GM20431 (cell line): ENCODE measurements at regions not wholly inside any gene's neighbourhood (a gene's known extent, or its start where the extent isn't known, plus 50 kb on each side); places are given as distances from the start of the nearest gene placed in this dataset.

Source experiments
- in situ Hi-C: fragments of 300-500 bp; cut with MseI, MboI; formaldehyde crosslinking; loops from one replicate; pipeline ENCODE4 v1.15.0; 2020; ENCODE audit warnings: low sequenced_read_pairs; ENCODE audit not compliant: unreplicated experiment

- in situ Hi-C loops = no loop called here
Observed at GRCh38 chr12:92008345-92008744, 137.3 kb downstream of the BTG1 start.

GRCh38 chr12:92007787-92008186, 137.9 kb downstream of the BTG1 start:
- in situ Hi-C loops = no loop called here

- in situ Hi-C loops = no loop called here
Observed at GRCh38 chr12:92003701-92004100, 141.9 kb downstream of the BTG1 start.

GRCh38 chr12:92002673-92003382, 142.8 kb downstream of the BTG1 start:
- in situ Hi-C loops = no loop called here

- in situ Hi-C loops = no loop called here
Observed at GRCh38 chr12:92002195-92002649, 143.4 kb downstream of the BTG1 start.

GRCh38 chr12:92000597-92000996, 145.0 kb downstream of the BTG1 start:
- in situ Hi-C loops = no loop called here

- in situ Hi-C loops = no loop called here
Observed at GRCh38 chr12:91999823-92000222, 145.8 kb downstream of the BTG1 start.

GRCh38 chr12:91998316-91998715, 147.3 kb downstream of the BTG1 start:
- in situ Hi-C loops = no loop called here

- in situ Hi-C loops = no loop called here
Observed at GRCh38 chr12:91994208-91994797, 151.3 kb downstream of the BTG1 start.

GRCh38 chr12:91993287-91994017, 152.2 kb downstream of the BTG1 start:
- in situ Hi-C loops = no loop called here

GRCh38 chr12:91991399-91992187, 154.1 kb downstream of the BTG1 start:
- in situ Hi-C loops = no loop called here

- in situ Hi-C loops = no loop called here
Observed at GRCh38 chr12:91990525-91990924, 155.1 kb downstream of the BTG1 start.

- in situ Hi-C loops = no loop called here
Observed at GRCh38 chr12:91989143-91989542, 156.5 kb downstream of the BTG1 start.

GRCh38 chr12:91988086-91988923, 157.3 kb downstream of the BTG1 start:
- in situ Hi-C loops = no loop called here

GRCh38 chr12:91986084-91986483, 159.6 kb downstream of the BTG1 start:
- in situ Hi-C loops = no loop called here

- in situ Hi-C loops = no loop called here
Observed at GRCh38 chr12:91985002-91985787, 160.5 kb downstream of the BTG1 start.

- in situ Hi-C loops = no loop called here
Observed at GRCh38 chr12:91984556-91984955, 161.1 kb downstream of the BTG1 start.

GRCh38 chr12:91983935-91984334, 161.7 kb downstream of the BTG1 start:
- in situ Hi-C loops = no loop called here

GRCh38 chr12:91982946-91983345, 162.7 kb downstream of the BTG1 start:
- in situ Hi-C loops = no loop called here
